IPS-NIHi7 (cell line): ENCODE measurements at regions not wholly inside any gene's neighbourhood (a gene's known extent, or its start where the extent isn't known, plus 50 kb on each side); places are given as distances from the start of the nearest gene placed in this dataset.

Experiments used
- DNase-seq: peaks from one replicate; pipeline ENCODE4 v3.0.0; 2012; ENCODE audit warnings: mixed read lengths; ENCODE audit errors: extremely low spot score

DNA sequence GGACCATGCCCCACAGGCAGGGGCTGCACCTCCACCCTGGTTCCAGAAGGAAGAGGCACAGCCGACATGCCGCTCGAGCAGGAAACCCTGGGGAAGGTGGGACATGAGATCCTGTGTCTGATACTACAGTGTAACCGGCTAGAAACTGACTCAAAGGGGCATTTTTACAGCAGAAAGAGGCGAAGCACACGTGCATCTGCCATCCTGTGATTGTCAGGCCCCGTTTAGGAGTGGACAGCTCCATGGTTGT, 62.7 kb downstream of the SIK1 start:
- no peak for DNase-seq

GRCh38 chr21:43363506-43364260, 63.2 kb downstream of the SIK1 start:
- no peak for DNase-seq

- no peak for DNase-seq
Observed at GRCh38 chr21:43362915-43363314, 64.0 kb downstream of the SIK1 start.

DNA sequence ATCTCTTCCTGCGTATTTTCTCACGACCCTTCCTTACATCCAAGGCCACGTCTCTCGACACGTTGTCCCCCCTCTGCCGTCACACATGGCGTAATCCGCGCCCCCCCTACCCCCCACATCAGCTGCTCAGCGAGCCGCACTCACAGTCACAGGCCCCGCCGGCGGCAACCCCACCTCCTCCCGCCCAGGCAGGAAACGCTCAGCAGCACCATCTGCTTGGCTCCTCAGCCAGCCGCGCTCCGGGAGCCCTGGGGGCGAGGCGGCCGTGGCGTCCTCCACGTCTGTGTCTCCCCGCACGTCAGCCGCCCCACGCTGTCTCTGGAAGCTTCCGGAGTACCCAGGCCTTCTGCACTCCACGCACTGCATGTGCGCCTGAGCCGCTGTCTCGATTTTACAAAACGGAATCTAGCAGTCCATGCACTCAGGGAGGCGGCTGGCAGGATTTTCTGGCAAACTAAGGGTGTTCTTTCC, 64.6 kb downstream of the SIK1 start:
- peak; percentile 69 for DNase-seq

DNA sequence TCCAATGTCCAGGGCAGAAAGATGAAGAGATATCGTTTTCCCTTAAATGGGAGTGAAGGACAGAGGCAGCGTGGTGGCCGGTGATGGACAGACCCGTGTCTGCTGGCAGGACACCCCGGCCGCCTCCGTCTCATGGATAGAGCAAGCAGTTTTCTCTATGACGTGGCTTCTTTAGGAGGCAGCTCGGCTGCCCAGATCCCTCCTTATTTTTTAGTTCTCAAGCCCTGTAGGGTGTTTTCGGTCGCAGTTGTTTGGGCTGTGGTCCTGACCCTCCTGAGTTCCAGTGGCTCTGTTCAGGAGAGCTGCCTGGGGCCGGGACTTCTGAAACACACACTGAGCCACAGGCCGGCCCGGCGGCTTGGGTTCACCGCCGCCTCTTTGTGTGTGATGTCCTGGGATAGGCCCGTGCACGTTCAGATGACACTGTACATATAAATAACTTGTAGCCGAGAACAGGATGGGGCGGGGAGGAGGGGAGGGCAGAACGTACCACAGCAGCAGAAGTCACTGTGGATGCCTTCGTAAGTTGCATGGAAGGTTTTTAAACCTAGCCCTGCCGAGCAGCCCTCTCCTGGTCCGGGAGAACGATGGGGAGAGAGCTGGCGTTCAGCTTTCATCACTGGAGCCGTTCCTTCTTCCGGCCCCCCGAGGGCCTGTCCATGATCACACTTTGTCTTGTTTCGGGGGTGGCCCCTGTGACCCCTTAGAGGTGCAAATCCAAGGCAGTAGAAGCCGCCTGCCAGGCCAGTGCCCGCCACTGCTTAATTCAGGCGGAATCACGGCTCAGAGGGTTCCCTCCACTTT, 65.2 kb downstream of the SIK1 start:
- no peak for DNase-seq

GRCh38 chr21:43361127-43361492, 65.8 kb downstream of the SIK1 start:
- DNase-seq = no peak

DNA sequence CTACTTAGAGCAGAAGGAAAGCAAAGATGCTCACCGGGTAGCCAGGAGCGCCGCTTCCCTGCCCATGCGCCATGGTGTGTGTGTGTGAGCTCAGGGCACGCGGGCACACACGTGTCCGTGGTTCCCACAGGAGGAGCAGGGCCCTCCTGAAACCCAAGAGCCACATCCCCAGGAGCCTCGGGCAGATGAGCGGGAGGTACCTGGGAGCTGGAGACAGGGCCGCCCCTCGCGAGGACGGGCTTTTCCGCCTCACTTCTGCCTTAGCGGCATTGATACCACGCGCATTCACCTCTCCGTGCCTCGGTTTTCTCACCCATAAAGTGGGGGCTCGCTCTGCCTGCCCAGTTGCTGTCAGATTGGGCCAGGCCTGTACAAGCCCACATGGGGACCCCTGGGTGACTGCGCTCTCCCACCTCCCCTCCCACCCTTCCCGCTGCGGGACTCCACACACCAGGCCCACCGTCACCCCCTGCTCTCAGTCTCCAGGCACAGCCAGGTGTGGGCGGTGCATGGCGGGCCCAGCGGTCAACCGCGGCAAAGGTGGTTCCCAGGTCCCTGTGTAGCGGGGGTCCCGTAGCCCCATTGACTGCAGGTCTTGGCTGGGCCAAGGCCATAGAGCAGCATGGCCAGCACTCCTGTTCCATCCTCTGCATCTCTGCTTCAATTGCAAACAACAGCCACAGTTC, 66.3 kb downstream of the SIK1 start:
- DNase-seq = no peak

DNA sequence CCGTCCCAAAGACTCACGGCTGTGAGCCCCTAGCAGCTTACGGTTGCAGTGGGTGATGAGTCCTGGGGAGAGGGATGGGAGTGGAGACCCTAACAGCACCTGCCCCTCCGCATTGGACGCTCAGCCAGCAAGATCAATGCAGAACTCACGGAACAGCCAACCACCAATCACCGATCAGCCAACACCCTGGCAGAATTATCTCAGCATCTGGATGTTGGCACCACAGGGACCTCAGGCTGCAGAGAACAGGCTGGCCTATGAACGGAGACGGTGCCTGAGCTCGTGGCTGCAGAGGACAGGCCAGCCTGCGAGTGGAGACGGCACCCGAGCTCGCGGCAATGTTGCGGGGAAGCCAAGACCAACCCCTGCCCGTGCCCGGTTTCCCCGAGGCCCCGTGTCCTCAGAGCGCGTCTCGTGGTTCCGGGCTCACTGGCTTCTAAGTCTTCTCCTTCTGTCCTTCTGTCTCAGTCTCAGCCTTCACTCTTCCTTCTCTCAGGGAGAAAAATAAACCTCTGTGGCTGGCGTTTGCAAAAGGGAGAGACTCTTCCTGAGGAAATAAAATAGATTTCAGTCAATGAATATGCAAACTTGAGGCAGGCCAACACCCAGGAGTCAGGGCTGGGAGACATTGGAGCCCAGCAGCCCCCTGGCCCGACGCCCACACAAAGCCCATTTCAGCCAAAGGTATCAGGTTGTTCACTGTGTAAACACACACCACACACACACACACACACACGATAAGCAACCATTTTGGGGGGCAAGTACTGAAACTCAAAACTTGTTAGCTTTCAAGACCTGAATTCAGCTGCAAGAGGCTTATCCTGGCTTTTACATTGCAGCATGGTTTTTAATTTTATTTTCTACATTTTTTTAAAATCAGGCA, 67.8 kb downstream of the SIK1 start:
- DNase-seq = no peak

- DNase-seq = no peak
Observed at GRCh38 chr21:43357715-43358430, 69.1 kb downstream of the SIK1 start.

- DNase-seq = no peak
Observed at GRCh38 chr21:43355925-43356289, 71.0 kb downstream of the SIK1 start.

DNA sequence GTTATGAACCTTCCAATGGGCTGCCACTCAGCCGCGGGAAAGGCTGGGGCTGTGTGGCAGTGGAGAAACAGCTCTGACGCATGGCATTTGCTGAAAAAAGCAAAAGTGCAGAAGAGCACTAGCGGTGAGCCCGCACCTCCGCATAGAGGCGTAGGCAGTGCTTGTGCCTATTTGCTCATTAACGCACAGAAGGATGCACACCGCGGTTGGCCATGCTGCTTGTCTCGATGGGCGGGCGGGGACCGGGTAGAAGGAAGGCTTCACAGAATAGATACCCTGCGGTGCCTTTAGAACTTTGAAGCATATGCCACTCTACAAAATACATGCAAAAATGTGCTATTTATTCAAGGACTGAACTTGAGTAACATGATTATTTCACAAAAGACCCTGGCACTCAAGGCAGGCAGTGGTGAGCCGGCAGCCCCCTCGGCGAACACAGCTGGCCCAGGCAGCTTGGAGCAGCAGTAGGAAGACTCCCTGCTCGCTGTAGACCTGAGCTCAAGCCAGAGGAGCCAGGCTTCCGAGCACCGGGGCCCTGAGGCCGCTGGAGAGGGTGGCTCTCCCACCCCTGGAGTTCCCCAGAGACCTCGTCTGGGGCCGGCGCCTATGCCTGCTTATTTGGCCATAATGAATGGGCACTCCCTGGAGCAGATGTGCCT, 71.5 kb downstream of the SIK1 start:
- DNase-seq = no peak

DNA sequence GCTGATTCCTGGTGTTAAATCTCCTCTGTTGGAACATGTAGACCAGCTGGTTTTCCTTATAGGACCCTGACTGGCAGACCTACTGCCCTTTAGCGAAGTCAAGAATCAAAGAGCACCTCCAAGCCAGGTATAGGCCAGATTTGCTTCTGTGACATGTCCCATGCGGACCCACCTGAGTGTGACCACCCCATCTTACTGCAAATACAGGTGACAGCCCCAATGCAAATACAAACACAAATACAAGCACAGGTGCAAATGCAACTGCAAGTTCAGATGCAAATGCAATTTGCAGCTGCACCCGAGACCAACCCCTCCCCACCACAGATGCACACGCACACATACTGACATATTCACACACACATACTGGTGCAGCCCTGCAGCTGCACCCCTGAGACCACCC, 72.3 kb downstream of the SIK1 start:
- DNase-seq = no peak

DNA sequence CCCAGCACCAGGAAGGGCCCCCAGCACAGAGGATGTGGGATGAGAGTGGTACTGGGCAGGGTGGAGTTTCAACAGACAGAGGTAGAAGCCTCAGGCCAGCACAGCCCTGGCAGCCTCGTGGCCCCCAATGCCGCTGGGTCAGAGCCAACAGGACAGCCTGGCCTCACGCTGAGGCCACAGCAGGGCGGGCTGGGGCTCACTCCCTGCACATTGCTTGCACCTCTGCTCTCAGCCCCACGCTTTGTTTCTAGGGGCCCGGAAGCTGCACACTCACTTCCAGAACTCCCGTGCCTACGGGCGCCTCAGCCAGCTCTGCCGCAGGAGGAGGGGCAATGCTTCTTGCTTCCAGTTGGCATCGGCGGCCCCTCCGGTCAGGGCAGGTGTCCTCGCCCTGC, 72.9 kb downstream of the SIK1 start:
- DNase-seq = no peak

DNA sequence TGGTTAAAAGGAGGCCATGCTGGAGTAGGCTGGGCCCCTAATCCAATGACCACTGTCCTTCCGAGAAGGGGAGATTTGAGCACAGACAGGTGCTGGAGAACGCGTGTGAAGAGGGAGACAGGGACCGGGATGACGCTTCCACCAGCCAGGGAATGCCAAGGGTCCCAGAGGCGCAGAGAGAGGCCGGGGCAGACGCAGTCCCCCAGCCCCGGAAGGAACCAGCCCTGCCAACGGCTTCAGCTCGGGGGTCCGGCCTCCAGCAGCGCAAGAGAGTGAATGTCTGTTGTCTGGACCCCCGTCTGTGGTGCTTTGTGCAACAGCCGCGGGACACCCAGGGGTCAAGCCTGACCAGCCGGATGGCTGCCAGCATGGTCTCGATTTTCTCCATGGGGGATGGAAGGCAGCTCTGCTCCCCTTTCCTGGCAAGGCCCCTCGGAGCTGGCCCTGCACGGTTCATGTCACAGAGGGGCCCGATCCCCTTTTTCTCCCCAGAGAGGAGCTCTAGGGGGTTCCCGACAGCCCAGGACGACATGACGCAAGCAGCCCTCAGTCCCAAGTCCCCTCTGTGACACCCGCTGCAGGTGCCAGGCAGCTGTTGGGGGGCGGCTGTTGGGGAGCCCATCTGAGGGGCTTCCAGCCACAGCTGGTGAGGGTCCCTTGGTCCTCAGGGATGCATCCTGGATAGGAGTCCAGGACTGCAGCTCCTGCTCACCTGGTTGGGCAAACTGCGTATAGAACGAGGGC, 73.5 kb downstream of the SIK1 start:
- no peak for DNase-seq

- no peak for DNase-seq
Observed at GRCh38 chr21:43352568-43353281, 74.2 kb downstream of the SIK1 start.

GRCh38 chr21:43352154-43352537, 74.8 kb downstream of the SIK1 start:
- no peak for DNase-seq

- no peak for DNase-seq
Observed at GRCh38 chr21:43351501-43352153, 75.3 kb downstream of the SIK1 start.

DNA sequence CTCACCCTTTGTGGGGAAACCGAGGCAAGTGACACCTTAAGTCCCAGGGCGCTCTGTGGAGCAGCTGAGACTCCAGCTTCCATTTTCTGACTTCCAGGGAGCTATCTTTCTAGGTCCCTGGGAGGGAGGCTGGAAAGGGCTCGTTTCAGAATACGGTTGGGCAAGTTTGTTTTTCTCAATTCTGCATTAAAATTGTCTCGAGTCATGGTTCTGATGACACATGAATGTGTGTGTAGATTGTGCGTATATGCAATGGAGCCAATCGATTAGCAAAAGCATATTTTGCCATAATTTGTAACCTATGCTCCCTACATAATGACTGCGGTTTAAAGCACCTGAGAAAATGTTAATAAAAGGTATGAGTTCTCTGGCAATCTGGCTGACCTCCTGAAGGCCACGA, 77.3 kb downstream of the SIK1 start:
- no peak for DNase-seq

DNA sequence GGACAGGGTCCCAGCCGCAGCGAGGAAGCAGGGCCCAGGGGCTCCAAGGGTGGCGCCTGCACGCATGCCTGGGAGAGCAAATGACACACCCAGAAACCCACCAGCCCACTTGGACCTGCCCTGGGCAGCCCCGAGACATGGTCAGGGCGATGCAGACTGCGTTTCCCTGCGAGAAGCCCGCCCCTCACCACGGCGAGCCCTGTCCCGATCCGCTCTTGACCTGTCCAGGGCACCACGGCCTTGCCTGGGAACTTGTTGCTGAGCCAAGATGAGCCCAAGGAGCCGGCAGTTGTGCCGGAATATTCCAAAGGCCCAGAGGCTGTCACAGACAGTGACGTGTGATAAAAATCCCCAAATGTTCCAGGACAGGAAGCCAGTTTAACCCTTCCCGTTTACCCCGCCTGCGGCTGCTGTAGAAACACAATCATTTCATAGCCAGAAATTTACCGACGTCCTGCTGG, 78.1 kb downstream of the SIK1 start:
- DNase-seq = no peak
